B cell (primary cell): ENCODE measurements at regions not wholly inside any gene's neighbourhood (a gene's known extent, or its start where the extent isn't known, plus 50 kb on each side); places are given as distances from the start of the nearest gene placed in this dataset.

ENCODE experiments used
- CTCF ChIP-seq: fragments of 200-600 bp; IDR thresholded peaks from one replicate; pipeline ENCODE4 v1.8.0; 2022; ENCODE audit warnings: antibody characterized with exemption, mild to moderate bottlenecking
- EZH2 ChIP-seq: IDR thresholded peaks from 2 replicates; pipeline ENCODE4 v1.6.1; 2012; ENCODE audit warnings: borderline replicate concordance, low read depth, mild to moderate bottlenecking, moderate library complexity, low read length; ENCODE audit not compliant: insufficient read depth, poor library complexity, severe bottlenecking

DNA sequence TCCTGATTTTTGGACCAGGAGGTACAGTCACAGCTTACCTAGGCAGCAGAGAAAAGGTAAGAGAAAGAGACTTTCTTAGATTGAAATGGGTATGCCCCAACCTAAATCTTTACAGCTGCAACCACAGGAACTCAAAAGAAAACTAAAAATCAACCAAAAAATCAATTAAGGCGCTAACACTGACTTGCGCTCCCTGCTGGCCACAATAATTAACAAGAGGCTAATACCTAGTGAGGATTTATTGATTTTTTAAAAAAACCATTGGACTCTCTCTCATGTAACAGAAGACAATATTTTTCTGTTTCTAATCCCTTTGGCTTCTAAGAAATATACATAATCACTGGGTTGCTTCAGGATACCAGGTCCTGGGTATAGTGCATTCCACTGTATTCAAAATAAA lies 153.9 kb upstream of the TENM3 start:
- TF ChIP-seq EZH2 (no peak), CTCF (no peak)
